WTC11 (cell line): ENCODE measurements at regions not wholly inside any gene's neighbourhood (a gene's known extent, or its start where the extent isn't known, plus 50 kb on each side); places are given as distances from the start of the nearest gene placed in this dataset.

Experiments used
- ATAC-seq: fragments of 200-7000 bp; cut with Tn5 transposase; 2 replicates; pipeline ENCODE4 v1.10.0; 2021; ENCODE audit warnings: mild to moderate bottlenecking, moderate library complexity
- CTCF ChIA-PET: fragments of 300-600 bp; sonication (Branson Sonifier 250); formaldehyde crosslinking; loops from one replicate; lab custom pipeline; 2021; ENCODE audit warnings: antibody characterized with exemption; lab: Charles Lee
- POLR2A ChIA-PET: fragments of 350-600 bp; sonication (Branson Sonifier 250); formaldehyde crosslinking; loops from one replicate; lab custom pipeline; 2021; ENCODE audit warnings: antibody characterized with exemption; lab: Charles Lee
- DNase-seq: peaks from one replicate; pipeline ENCODE4 v3.0.0; 2021; ENCODE audit warnings: low spot score
- H3K27ac Mint-ChIP-seq: 2 replicates; pipeline ENCODE4 v1.8.0; 2021; ENCODE audit warnings: mixed read lengths
- H3K27me3 Mint-ChIP-seq: 2 replicates; pipeline ENCODE4 v1.8.0; 2021; ENCODE audit warnings: low read depth, mild to moderate bottlenecking, moderate library complexity, mixed read lengths
- H3K36me3 Mint-ChIP-seq: 2 replicates; pipeline ENCODE4 v1.8.0; 2021; ENCODE audit warnings: mixed read lengths
- H3K4me1 Mint-ChIP-seq: 2 replicates; pipeline ENCODE4 v1.8.0; 2022; ENCODE audit warnings: mixed read lengths
- H3K4me3 Mint-ChIP-seq: 2 replicates; pipeline ENCODE4 v1.8.0; 2021; ENCODE audit warnings: mild to moderate bottlenecking, moderate library complexity, mixed read lengths
- H3K9me3 Mint-ChIP-seq: 2 replicates; pipeline ENCODE4 v1.8.0; 2021; ENCODE audit warnings: mixed read lengths
- AFF4 ChIP-seq: sonication (generic); formaldehyde crosslinking; IDR thresholded peaks from 2 replicates; pipeline ENCODE4 v1.8.1; 2023; ENCODE audit warnings: mild to moderate bottlenecking, missing genetic modification reagents, borderline replicate concordance
- CBFB ChIP-seq: sonication (generic); formaldehyde crosslinking; IDR thresholded peaks from 2 replicates; pipeline ENCODE4 v1.8.1; 2022; ENCODE audit warnings: mild to moderate bottlenecking, low read depth, missing genetic modification reagents
- CREM ChIP-seq: sonication (generic); formaldehyde crosslinking; IDR thresholded peaks from 2 replicates; pipeline ENCODE4 v1.8.1; 2022; ENCODE audit warnings: mild to moderate bottlenecking, missing genetic modification reagents, moderate library complexity
- FOXP1 ChIP-seq: sonication (generic); formaldehyde crosslinking; IDR thresholded peaks from 2 replicates; pipeline ENCODE4 v1.8.0; 2022; ENCODE audit warnings: missing genetic modification reagents, mild to moderate bottlenecking, moderate library complexity, borderline replicate concordance
- MAX ChIP-seq: sonication (generic); formaldehyde crosslinking; IDR thresholded peaks from 2 replicates; pipeline ENCODE4 v1.8.0; 2022; ENCODE audit warnings: mild to moderate bottlenecking, missing genetic modification reagents
- ZNF317 ChIP-seq: sonication (generic); formaldehyde crosslinking; IDR thresholded peaks from 2 replicates; pipeline ENCODE4 v1.8.1; 2023; ENCODE audit warnings: low read depth, mild to moderate bottlenecking, moderate library complexity, missing genetic modification reagents, borderline replicate concordance
- TF ChIP-seq, protein P1 (sequence below): fragments of 250-450 bp; sonication (Bioruptor Pico); IDR thresholded peaks from 2 replicates; pipeline ENCODE4 v1.9.0; 2021; ENCODE audit warnings: moderate library complexity, mild to moderate bottlenecking, inconsistent platforms, borderline replicate concordance
- TF ChIP-seq, protein P2 (sequence below): sonication (generic); formaldehyde crosslinking; IDR thresholded peaks from 2 replicates; pipeline ENCODE4 v1.8.1; 2023; ENCODE audit warnings: mild to moderate bottlenecking, moderate library complexity, missing genetic modification reagents
- TF ChIP-seq, protein P3 (sequence below): fragments of 250-450 bp; sonication (Bioruptor Pico); IDR thresholded peaks from 2 replicates; pipeline ENCODE4 v1.9.0; 2021; ENCODE audit warnings: mild to moderate bottlenecking

- DNase-seq, result no peak
- Mint-ChIP-seq H3K27me3 (no peaks in the 10 kb centered on the region), H3K4me1 (peaks cover 27% of the 10 kb centered on the region), H3K36me3 (no peaks in the 10 kb centered on the region), H3K9me3 (peaks cover 7% of the 10 kb centered on the region), H3K4me3 (no peak overlapping the region), H3K27ac (no peak overlapping the region)
- TF ChIP-seq CBFB (CRISPR knock-in tag), result no peak
- CTCF ChIA-PET, result no interaction called here
- POLR2A ChIA-PET, result no interaction called here
- ATAC-seq, result no peak
Observed at GRCh38 chr2:59879700-59880131, 673.7 kb downstream of the BCL11A start.

DNA sequence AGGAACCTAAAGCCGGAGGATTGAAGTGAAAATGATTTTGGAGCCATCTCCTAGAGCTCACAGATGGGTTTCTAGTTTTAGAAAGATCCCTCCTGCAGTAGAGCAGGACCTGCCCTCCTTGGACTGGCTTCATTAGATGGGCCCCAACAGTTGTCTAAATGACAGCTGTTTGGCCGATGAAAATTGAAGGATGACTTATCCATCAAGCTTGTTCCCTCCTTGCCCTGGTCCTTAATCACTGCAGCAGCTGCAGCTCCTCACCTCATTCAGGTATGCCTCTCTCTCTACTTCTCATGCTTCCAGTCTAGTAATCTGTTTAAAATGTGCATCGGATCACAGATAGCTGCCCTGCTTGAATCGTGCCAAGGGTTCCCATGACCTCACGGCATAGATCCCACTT, 677.6 kb downstream of the BCL11A start:
- Mint-ChIP-seq H3K27ac (no peak overlapping the region), H3K36me3 (no peaks in the 10 kb centered on the region), H3K4me1 (peaks cover 27% of the 10 kb centered on the region), H3K27me3 (no peaks in the 10 kb centered on the region), H3K4me3 (no peak overlapping the region), H3K9me3 (no peaks in the 10 kb centered on the region)
- TF ChIP-seq, protein P1, sequence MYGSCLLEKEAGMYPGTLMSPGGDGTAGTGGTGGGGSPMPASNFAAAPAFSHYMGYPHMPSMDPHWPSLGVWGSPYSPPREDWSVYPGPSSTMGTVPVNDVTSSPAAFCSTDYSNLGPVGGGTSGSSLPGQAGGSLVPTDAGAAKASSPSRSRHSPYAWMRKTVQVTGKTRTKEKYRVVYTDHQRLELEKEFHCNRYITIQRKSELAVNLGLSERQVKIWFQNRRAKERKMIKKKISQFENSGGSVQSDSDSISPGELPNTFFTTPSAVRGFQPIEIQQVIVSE (CRISPR knock-in tag), result no peak
- TF ChIP-seq FOXP1 (CRISPR knock-in tag), result no peak
- no peak for TF ChIP-seq MAX (CRISPR knock-in tag)
- ATAC-seq, result no peak
- no peak for DNase-seq
- ChIA-PET POLR2A (no interaction called here), CTCF (no interaction called here)

- ChIA-PET POLR2A (interaction anchor here (0.6 kb wide), 1 partner anchor 675 kb away, joined by 3 read pairs; no protein-coding TSS in a partner anchor), CTCF (no interaction called here)
- no peak overlapping the region for H3K27ac Mint-ChIP-seq
- ATAC-seq (peak; percentile 68), DNase-seq (no peak)
- peaks cover 23% of the 10 kb centered on the region for H3K4me1 Mint-ChIP-seq
- no peaks in the 10 kb centered on the region for H3K9me3 Mint-ChIP-seq
- no peaks in the 10 kb centered on the region for H3K27me3 Mint-ChIP-seq
- TF ChIP-seq AFF4 (CRISPR knock-in tag), result no peak
- TF ChIP-seq CREM (CRISPR knock-in tag), result no peak
- TF ChIP-seq ZNF317 (CRISPR knock-in tag), result no peak
- TF ChIP-seq, protein P2, sequence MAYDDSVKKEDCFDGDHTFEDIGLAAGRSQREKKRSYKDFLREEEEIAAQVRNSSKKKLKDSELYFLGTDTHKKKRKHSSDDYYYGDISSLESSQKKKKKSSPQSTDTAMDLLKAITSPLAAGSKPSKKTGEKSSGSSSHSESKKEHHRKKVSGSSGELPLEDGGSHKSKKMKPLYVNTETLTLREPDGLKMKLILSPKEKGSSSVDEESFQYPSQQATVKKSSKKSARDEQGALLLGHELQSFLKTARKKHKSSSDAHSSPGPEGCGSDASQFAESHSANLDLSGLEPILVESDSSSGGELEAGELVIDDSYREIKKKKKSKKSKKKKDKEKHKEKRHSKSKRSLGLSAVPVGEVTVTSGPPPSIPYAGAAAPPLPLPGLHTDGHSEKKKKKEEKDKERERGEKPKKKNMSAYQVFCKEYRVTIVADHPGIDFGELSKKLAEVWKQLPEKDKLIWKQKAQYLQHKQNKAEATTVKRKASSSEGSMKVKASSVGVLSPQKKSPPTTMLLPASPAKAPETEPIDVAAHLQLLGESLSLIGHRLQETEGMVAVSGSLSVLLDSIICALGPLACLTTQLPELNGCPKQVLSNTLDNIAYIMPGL (CRISPR knock-in tag), result no peak
- TF ChIP-seq, protein P3, sequence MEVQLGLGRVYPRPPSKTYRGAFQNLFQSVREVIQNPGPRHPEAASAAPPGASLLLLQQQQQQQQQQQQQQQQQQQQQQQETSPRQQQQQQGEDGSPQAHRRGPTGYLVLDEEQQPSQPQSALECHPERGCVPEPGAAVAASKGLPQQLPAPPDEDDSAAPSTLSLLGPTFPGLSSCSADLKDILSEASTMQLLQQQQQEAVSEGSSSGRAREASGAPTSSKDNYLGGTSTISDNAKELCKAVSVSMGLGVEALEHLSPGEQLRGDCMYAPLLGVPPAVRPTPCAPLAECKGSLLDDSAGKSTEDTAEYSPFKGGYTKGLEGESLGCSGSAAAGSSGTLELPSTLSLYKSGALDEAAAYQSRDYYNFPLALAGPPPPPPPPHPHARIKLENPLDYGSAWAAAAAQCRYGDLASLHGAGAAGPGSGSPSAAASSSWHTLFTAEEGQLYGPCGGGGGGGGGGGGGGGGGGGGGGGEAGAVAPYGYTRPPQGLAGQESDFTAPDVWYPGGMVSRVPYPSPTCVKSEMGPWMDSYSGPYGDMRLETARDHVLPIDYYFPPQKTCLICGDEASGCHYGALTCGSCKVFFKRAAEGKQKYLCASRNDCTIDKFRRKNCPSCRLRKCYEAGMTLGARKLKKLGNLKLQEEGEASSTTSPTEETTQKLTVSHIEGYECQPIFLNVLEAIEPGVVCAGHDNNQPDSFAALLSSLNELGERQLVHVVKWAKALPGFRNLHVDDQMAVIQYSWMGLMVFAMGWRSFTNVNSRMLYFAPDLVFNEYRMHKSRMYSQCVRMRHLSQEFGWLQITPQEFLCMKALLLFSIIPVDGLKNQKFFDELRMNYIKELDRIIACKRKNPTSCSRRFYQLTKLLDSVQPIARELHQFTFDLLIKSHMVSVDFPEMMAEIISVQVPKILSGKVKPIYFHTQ (CRISPR knock-in tag), result no peak
- no peak overlapping the region for H3K4me3 Mint-ChIP-seq
- no peaks in the 10 kb centered on the region for H3K36me3 Mint-ChIP-seq
Observed at GRCh38 chr2:59874971-59875755, 678.3 kb downstream of the BCL11A start.
